ENCODE measurements at regions not wholly inside any gene's neighbourhood (a gene's known extent, or its start where the extent isn't known, plus 50 kb on each side); places are given as distances from the start of the nearest gene placed in this dataset.
"Not testable (repeated sequence)": the region's sequence is repeated elsewhere in the genome, so short reads cannot be mapped to it uniquely, and the experiment has no call there.

DNA sequence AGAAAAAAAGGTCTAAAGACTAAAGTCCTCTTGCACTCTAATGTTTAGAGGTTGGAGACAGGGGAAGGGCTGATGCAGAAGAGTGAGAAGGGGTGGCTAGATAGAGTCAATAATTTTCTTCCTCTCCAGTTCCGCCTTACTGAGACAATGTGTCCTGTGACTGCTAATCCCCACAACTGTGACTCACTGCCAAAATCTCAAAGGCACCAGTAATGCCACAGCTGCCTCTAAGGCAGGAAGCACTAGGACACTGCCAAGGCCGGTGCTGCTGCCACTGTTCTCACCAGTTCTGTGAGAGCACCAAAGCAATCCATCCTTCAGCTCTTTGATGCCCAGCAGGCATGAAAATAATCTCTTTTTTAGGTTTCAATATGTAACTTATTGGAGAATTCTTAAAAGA lies 701.9 kb upstream of the MAP3K7 start:
- peak; percentile 28 for DNase-seq (ENCODE audit: low spot score)

DNA sequence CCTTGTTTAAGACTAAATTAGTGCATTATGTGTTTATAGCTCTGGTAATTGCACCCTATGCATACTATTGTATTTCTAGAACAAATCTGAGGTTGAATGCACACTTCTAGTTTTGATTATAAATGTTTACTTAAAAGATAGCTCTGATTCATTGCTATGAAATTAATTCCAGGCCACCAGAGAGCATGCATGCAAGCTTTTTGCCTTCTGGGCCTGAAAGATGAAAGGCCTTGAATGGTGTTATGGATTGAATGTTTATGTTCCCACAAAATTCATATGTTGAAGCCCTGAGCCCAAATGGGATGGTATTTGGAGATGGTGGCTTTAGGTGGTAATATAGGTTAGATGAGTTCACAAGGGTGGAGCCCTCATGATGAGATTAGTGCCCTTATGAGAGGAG lies 695.0 kb upstream of the MAP3K7 start:
- DNase-seq (ENCODE audit: low spot score) = no peak

DNA sequence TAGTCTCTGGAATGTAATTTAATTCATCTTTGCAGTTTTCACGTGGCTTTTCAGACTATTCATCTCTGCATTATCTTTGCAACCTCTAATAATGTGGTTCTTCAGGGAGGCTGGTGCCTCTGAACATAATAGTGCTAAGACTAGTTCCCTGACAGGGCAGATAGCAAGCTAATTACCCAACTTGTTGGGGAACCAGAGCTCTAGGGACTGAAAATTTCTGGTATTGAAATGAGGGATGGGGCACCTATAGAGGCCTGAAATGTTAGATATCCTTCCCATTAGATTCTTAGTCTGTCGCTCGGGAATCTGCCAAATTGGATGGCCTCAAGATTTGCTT lies 693.6 kb upstream of the MAP3K7 start:
- no peak for DNase-seq (ENCODE audit: low spot score)

DNA sequence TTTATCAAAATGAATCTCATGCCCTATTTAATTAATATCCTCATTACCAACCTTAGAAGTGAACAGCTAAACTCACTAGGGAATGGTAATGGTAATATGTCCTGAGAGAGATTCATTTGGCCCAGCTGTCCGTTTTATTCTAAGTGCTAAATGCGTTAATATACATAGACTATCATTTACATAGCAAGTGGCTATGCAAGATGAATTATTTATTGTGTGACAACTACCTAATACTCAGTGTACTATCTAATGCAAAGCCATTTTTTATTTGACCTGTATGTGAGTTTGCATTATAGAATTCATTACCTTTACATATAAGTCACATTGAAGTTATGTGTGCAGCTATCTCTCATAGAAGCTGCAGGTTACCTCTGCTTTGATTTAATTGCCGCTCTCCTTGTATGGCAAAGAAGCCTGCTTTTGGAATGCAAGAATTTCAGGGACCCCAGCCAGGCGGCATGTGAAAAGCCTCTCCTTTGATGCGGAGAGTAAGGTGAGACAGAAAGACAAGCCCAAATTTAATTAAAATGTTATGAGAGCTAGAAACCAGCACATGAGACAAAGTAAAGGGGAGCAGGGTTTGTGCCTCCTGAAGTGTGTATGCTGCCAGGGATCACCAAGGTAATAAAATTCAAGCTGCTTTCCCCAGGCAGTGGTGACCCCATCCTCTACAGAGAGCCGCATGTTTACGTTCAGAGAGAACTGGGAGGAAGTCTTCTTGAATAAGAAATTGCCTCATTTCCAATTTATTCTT lies 693.0 kb upstream of the MAP3K7 start:
- DNase-seq (ENCODE audit: low spot score) = no peak

GRCh38 chr6:91278416-91278815 lies 691.5 kb upstream of the MAP3K7 start:
- DNase-seq (ENCODE audit: low spot score) = no peak

DNA sequence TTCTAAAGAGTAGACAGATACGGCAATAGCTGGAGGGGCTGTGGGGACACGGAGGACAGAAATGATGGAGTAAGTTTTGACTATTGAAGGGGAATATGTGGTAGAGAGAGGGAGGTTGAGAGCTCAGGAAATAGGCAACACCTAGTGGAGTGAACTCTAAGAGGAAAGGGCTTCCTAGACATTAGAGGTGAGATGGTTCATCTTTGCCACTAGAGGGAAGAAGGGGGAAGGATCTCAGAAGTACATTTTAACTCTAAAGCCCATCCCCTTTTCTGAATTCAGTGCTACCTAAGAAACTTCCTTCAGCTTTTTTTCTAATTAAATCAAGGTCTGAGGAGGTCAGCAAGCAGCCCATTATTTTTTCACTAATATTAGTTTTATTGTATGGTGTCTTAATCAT lies 689.4 kb upstream of the MAP3K7 start:
- peak; percentile 36 for DNase-seq (ENCODE audit: low spot score)

- no peak for DNase-seq (ENCODE audit: low spot score)
Measured at GRCh38 chr6:91273729-91274128, 686.9 kb upstream of the MAP3K7 start.

- DNase-seq (ENCODE audit: low spot score) = no peak
Measured at GRCh38 chr6:91271807-91272206, 684.9 kb upstream of the MAP3K7 start.

GRCh38 chr6:91268941-91269340 lies 682.1 kb upstream of the MAP3K7 start:
- no peak for DNase-seq (ENCODE audit: low spot score)

DNA sequence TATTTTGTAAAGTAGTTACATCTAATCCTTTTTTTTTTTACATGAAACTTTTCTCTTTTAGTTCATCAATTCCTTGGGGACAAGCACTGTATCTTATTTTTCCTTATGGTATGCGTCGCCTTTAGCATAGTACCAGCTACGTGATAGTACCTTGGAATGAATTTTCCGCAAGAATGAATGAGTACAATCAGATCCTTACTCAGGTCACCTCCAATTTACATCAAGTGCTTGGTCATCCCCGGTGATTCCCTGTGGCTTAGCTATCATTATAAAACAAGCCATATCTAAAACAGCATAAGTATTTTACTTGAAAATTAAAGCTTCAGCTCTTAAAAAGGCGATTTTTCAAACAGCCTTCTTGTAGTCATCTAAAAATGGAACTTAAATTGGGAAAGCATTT lies 680.4 kb upstream of the MAP3K7 start:
- DNase-seq (ENCODE audit: low spot score) = no peak

- DNase-seq (ENCODE audit: low spot score) = no peak
Measured at GRCh38 chr6:91266156-91266555, 679.3 kb upstream of the MAP3K7 start.

DNA sequence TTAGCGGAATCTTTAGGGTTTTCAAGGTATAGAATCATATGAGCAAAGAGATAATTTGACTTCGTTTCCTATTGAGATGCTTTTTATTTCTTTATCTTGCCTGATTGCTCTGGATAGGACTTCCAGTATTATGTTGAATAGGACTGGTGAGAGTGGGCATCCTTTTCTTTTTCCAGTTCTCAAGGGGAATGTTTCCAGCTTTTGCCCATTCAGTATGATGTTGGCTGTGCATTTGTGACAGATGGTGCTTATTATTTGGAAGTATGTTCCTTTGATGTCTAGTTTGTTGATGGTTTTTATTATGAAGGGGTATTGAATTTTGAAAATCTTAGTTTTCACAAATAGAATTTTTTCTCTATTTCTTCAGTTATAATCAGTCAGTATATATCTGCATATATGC lies 656.6 kb upstream of the MAP3K7 start:
- DNase-seq (ENCODE audit: low spot score) = no peak

DNA sequence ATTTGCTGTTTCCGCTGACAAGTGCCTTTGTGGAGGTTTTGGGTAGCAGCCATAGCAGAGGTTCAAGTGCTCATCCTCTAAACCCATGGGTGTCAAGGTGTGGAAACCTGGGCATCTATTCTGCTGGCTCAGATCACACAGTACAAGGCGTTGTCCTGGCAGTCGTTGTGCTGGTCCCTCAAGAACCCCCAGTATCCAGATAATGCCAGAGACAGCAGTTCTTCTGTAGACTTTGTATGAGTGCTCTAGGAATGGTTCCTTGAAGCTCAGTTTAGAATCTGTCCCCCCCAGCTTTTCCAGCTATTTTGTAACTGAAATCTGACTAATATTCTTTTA lies 655.7 kb upstream of the MAP3K7 start:
- no peak for DNase-seq (ENCODE audit: low spot score)

- DNase-seq (ENCODE audit: low spot score) = no peak
Measured at GRCh38 chr6:91241946-91242613, 655.2 kb upstream of the MAP3K7 start.

- DNase-seq (ENCODE audit: low spot score) = no peak
Measured at GRCh38 chr6:91240878-91241603, 654.2 kb upstream of the MAP3K7 start.

DNA sequence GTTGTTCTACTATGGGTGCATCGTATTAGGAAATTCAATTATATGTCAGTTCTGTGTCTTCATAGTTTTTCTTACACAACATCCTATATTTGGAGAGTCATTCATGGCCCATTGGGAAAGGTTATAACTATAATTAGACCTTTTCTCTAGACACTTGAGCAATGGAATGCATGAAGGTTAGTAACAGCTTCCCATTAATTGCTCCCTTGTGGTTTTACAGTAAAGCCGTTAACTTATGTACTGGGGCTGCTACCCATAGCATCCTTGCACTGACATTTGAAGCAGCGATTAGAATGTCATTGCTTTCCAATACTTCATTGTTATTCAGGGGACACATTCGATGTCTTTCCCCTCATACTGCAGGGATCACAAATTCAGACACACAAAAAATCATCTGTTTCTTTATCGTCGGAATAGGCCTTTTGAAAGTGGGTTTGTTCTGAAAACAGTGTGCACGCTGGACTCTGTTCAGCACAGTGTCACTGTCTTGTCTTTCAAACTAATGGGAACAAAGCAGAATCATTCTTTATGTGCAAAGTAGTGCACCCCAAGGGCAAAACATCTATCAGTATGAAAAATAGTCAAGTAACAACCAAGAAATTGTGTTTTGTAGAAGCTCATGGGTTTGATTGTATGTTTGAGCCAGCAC lies 634.3 kb upstream of the MAP3K7 start:
- DNase-seq (ENCODE audit: low spot score) = no peak

GRCh38 chr6:91213229-91213901 lies 626.5 kb upstream of the MAP3K7 start:
- DNase-seq (ENCODE audit: low spot score) = no peak

- no peak for DNase-seq (ENCODE audit: low spot score)
Measured at GRCh38 chr6:91198588-91199255, 611.9 kb upstream of the MAP3K7 start.

DNA sequence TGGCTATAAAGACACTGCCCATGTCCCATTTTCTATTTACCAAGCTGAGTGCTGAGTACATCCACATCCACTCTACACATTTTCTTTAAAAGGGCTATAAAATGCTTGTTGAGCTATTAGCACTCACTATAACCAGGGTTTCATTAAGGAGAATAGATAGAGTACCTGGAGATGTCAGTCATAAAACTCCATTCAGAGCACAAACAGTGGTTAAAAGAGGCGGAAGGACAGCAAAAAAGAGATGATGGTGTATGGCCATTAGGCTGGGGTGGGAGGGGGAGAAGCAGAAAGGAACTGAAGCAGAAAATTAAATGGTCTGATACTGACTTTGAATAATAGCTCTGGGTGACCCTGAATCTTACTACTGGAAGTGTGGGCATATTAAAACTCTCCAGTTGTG lies 609.9 kb upstream of the MAP3K7 start:
- DNase-seq (ENCODE audit: low spot score) = no peak

- DNase-seq (ENCODE audit: low spot score) = no peak
Measured at GRCh38 chr6:91193446-91193845, 606.6 kb upstream of the MAP3K7 start.

DNA sequence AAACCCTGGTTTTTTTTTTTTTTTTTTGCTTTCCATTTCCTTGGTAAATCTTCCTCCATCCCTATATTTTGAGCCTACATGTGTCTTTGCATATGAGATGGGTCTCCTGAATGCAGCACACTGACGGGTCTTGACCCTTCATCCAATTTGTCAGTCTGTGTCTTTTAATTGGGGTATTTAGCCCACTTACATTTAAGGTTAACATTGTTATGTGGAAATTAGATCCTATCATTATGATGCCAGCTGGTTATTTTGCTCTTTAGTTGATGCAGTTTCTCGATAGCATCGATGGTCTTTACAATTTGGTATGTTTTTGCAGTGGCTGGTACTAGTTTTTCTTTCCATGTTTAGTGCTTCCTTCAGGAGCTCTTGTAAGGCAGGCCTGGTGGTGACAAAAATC lies 603.2 kb upstream of the MAP3K7 start:
- DNase-seq (ENCODE audit: low spot score) = not testable (repeated sequence)

GRCh38 chr6:91185072-91185471 lies 598.2 kb upstream of the MAP3K7 start:
- DNase-seq (ENCODE audit: low spot score) = no peak
